Neuronal stem cell (in vitro differentiated cells): ENCODE measurements at regions not wholly inside any gene's neighbourhood (a gene's known extent, or its start where the extent isn't known, plus 50 kb on each side); places are given as distances from the start of the nearest gene placed in this dataset.
A peak's percentile ranks its signal among the peaks of the same experiment; 100 is the strongest.
"Not testable (repeated sequence)": the region's sequence is repeated elsewhere in the genome, so short reads cannot be mapped to it uniquely, and the experiment has no call there.

Source experiments
- DNase-seq: peaks from one replicate; pipeline ENCODE4 v3.0.0-alpha.2; 2013; ENCODE audit warnings: low spot score
- H2AFZ ChIP-seq: one replicate; pipeline ENCODE4 v1.6.1; 2013; ENCODE audit warnings: mild to moderate bottlenecking, low read length, inconsistent platforms
- H2AK5ac ChIP-seq: 2 replicates; pipeline ENCODE4 v1.6.1; 2013; ENCODE audit warnings: low read depth, mild to moderate bottlenecking, inconsistent platforms, low read length, moderate library complexity, mixed read lengths
- H2BK120ac ChIP-seq: 2 replicates; pipeline ENCODE4 v1.6.1; 2013; ENCODE audit warnings: low read depth, mild to moderate bottlenecking, inconsistent platforms, low read length, moderate library complexity, mixed read lengths
- H2BK12ac ChIP-seq: one replicate; pipeline ENCODE4 v1.6.1; 2013; ENCODE audit warnings: low read length, inconsistent platforms
- H2BK15ac ChIP-seq: 2 replicates; pipeline ENCODE4 v1.6.1; 2013; ENCODE audit warnings: mild to moderate bottlenecking, low read length, inconsistent platforms, mixed read lengths
- H2BK5ac ChIP-seq: one replicate; pipeline ENCODE4 v1.6.1; 2013; ENCODE audit warnings: inconsistent platforms, mild to moderate bottlenecking, low read length, moderate library complexity
- H3K14ac ChIP-seq: one replicate; pipeline ENCODE4 v1.6.1; 2013; ENCODE audit warnings: low read length, inconsistent platforms
- H3K18ac ChIP-seq: 2 replicates; pipeline ENCODE4 v1.6.1; 2013; ENCODE audit warnings: low read length, inconsistent platforms
- H3K23ac ChIP-seq: 2 replicates; pipeline ENCODE4 v1.6.1; 2013; ENCODE audit warnings: low read depth, mild to moderate bottlenecking, mixed read lengths, low read length, inconsistent platforms; ENCODE audit not compliant: poor library complexity
- H3K27ac ChIP-seq: replicated peaks from 3 replicates; pipeline ENCODE4 v1.5.1; 2013; ENCODE audit warnings: low read length, inconsistent platforms
- H3K27me3 ChIP-seq, 3 experiments: 2 replicates each; pipeline ENCODE4 v1.6.1; 2013; ENCODE audit warnings: low read length in 3 of 3, mild to moderate bottlenecking in 2 of 3, inconsistent platforms in 1 of 3, low read depth in 1 of 3, mixed read lengths in 1 of 3, moderate library complexity in 1 of 3; ENCODE audit not compliant: control insufficient read depth in 3 of 3, insufficient read depth in 3 of 3
- H3K36me3 ChIP-seq, 2 donors: replicated peaks in 1 of 2; 2 replicates each; pipeline ENCODE4 v1.6.1; 2013; ENCODE audit warnings: low read length in 2 of 2; ENCODE audit not compliant: control insufficient read depth in 2 of 2, insufficient read depth in 2 of 2
- H3K4ac ChIP-seq: 2 replicates; pipeline ENCODE4 v1.6.1; 2013; ENCODE audit warnings: inconsistent platforms, mild to moderate bottlenecking, low read length, moderate library complexity
- H3K4me1 ChIP-seq, 2 donors: 1 replicate in 1 of 2; 2 replicates in 1 of 2; pipeline ENCODE4 v1.6.1; 2013; ENCODE audit warnings: low read length in 2 of 2, low read depth in 1 of 2; ENCODE audit not compliant: control insufficient read depth in 2 of 2, insufficient read depth in 1 of 2
- H3K4me2 ChIP-seq: one replicate; pipeline ENCODE4 v1.6.1; 2013; ENCODE audit warnings: mild to moderate bottlenecking, low read length, inconsistent platforms; ENCODE audit not compliant: insufficient read depth, poor library complexity, severe bottlenecking
- H3K4me3 ChIP-seq, 2 donors: 2 replicates each; pipeline ENCODE4 v1.5.1; 2013; ENCODE audit warnings: low read length in 2 of 2, mild to moderate bottlenecking in 2 of 2, inconsistent platforms in 1 of 2, moderate library complexity in 1 of 2
- H3K79me1 ChIP-seq: one replicate; pipeline ENCODE4 v1.6.1; 2013; ENCODE audit warnings: low read depth, mild to moderate bottlenecking, inconsistent platforms, low read length, moderate library complexity
- H3K9ac ChIP-seq: one replicate; pipeline ENCODE4 v1.6.1; 2013; ENCODE audit warnings: mild to moderate bottlenecking, low read depth, low read length, inconsistent platforms; ENCODE audit not compliant: poor library complexity
- H3K9me3 ChIP-seq, 2 donors: replicated peaks in 1 of 2; 2 replicates each; pipeline versions ENCODE3 to v1.6.1; 2013; ENCODE audit warnings: low read length in 2 of 2, mild to moderate bottlenecking in 2 of 2, inconsistent platforms in 1 of 2, low read depth in 1 of 2, mixed read lengths in 1 of 2, moderate library complexity in 1 of 2; ENCODE audit not compliant: control insufficient read depth in 2 of 2, insufficient read depth in 1 of 2
- H4K8ac ChIP-seq: one replicate; pipeline ENCODE4 v1.6.1; 2013; ENCODE audit warnings: low read depth, mild to moderate bottlenecking, inconsistent platforms, low read length, moderate library complexity
- H4K91ac ChIP-seq: one replicate; pipeline ENCODE4 v1.6.1; 2013; ENCODE audit warnings: low read length, low read depth, mild to moderate bottlenecking, inconsistent platforms; ENCODE audit not compliant: poor library complexity
- WGBS, 2 donors: extraction: QIAGEN DNeasy Blood & Tissue Kit; methylation state at CpG; one replicate each; pipeline ENCODE4 v1.1.7; 2013; ENCODE audit warnings: missing lambda C conversion rate in 2 of 2, mixed read lengths in 1 of 2; ENCODE audit not compliant: insufficient read length in 2 of 2, insufficient replicate concordance in 1 of 2; ENCODE audit errors: extremely low coverage in 2 of 2; 5-methylcytosine and 5-hydroxymethylcytosine counted together

- no peak overlapping the region for H2BK15ac ChIP-seq
- H3K27ac ChIP-seq: no peak overlapping the region
- H3K27me3 ChIP-seq: no peaks in the 10 kb centered on the region
- H2AFZ ChIP-seq: peak overlapping the region; percentile 87
- no peak overlapping the region for H2BK5ac ChIP-seq
- H3K4ac ChIP-seq: no peak overlapping the region
- H3K36me3 ChIP-seq: no peaks in the 10 kb centered on the region
- no peaks in the 10 kb centered on the region for H3K9me3 ChIP-seq
- H3K14ac ChIP-seq: no peak overlapping the region
- H3K4me3 ChIP-seq: no peak overlapping the region
- H2BK12ac ChIP-seq: no peak overlapping the region
- no peaks in the 10 kb centered on the region for H3K79me1 ChIP-seq
- no peak overlapping the region for H2BK120ac ChIP-seq
- H3K23ac ChIP-seq: no peak overlapping the region
- H3K4me2 ChIP-seq: no peak overlapping the region
- H2AK5ac ChIP-seq: no peak overlapping the region
- H4K91ac ChIP-seq: no peak overlapping the region
- DNase-seq: no peak
- peaks cover 4 to 6% of the 10 kb centered on the region in 2 donors for H3K4me1 ChIP-seq
- H3K18ac ChIP-seq: no peak overlapping the region
- H4K8ac ChIP-seq: no peak overlapping the region
- no CpG with 5 or more reads among the region's 6 CpGs for WGBS, 2 donors
- no peak overlapping the region for H3K9ac ChIP-seq
Measured at GRCh38 chr4:23945451-23946017, 55.7 kb upstream of the PPARGC1A start.

GRCh38 chr4:23944556-23944955 is 54.7 kb upstream of the PPARGC1A start:
- not testable (repeated sequence) for H4K91ac ChIP-seq, H3K9me3 ChIP-seq, H3K27me3 ChIP-seq, DNase-seq, H2BK120ac ChIP-seq, H3K14ac ChIP-seq, H2BK12ac ChIP-seq, H3K9ac ChIP-seq, H2BK5ac ChIP-seq, H3K4me3 ChIP-seq, H3K4me1 ChIP-seq, H2AFZ ChIP-seq, H3K79me1 ChIP-seq, H4K8ac ChIP-seq, H2BK15ac ChIP-seq, H3K27ac ChIP-seq, H2AK5ac ChIP-seq, H3K4ac ChIP-seq, H3K18ac ChIP-seq, H3K23ac ChIP-seq, H3K4me2 ChIP-seq, H3K36me3 ChIP-seq
- WGBS, 2 donors: no CpG with 5 or more reads among the region's 3 CpGs

GRCh38 chr4:23943478-23943877 is 53.6 kb upstream of the PPARGC1A start:
- no peak overlapping the region for H2BK120ac ChIP-seq
- no CpG with 5 or more reads among the region's 2 CpGs for WGBS, 2 donors

GRCh38 chr4:23942471-23942870 is 52.6 kb upstream of the PPARGC1A start:
- Histone ChIP-seq H3K4me1 (peaks cover 4 to 6% of the 10 kb centered on the region in 2 donors), H3K4me2 (no peak overlapping the region), H3K14ac (no peak overlapping the region), H2BK5ac (no peak overlapping the region), H3K18ac (no peak overlapping the region), H3K9ac (no peak overlapping the region), H4K8ac (no peak overlapping the region), H3K79me1 (no peaks in the 10 kb centered on the region), H4K91ac (no peak overlapping the region), H3K23ac (no peak overlapping the region), H2BK120ac (no peak overlapping the region), H2BK15ac (no peak overlapping the region), H3K9me3 (no peaks in the 10 kb centered on the region), H2AFZ (no peak overlapping the region), H2BK12ac (no peak overlapping the region), H3K4me3 (no peak overlapping the region), H3K36me3 (no peaks in the 10 kb centered on the region), H3K27me3 (no peaks in the 10 kb centered on the region), H3K4ac (no peak overlapping the region), H3K27ac (no peak overlapping the region), H2AK5ac (no peak overlapping the region)
- no CpG with 5 or more reads among the region's 1 CpG for WGBS, 2 donors
- no peak for DNase-seq

More at GRCh38 chr4:23943478-23943877, 53.6 kb upstream of the PPARGC1A start:
- no peak overlapping the region for H4K8ac ChIP-seq
- no peak overlapping the region for H3K23ac ChIP-seq
- H3K36me3 ChIP-seq: no peaks in the 10 kb centered on the region
- no peak overlapping the region for H3K27ac ChIP-seq
- H2AK5ac ChIP-seq: no peak overlapping the region
- DNase-seq: no peak
- H2BK15ac ChIP-seq: no peak overlapping the region
- no peak overlapping the region for H3K9ac ChIP-seq
- no peak overlapping the region for H3K18ac ChIP-seq
- H2BK12ac ChIP-seq: no peak overlapping the region
- no peak overlapping the region for H3K4me2 ChIP-seq
- no peak overlapping the region for H2AFZ ChIP-seq
- no peak overlapping the region for H4K91ac ChIP-seq
- no peaks in the 10 kb centered on the region for H3K9me3 ChIP-seq
- no peaks in the 10 kb centered on the region for H3K79me1 ChIP-seq
- no peak overlapping the region for H3K14ac ChIP-seq
- H3K4me1 ChIP-seq: peaks cover 4 to 6% of the 10 kb centered on the region in 2 donors
- no peak overlapping the region for H3K4me3 ChIP-seq
- no peak overlapping the region for H3K4ac ChIP-seq
- H2BK5ac ChIP-seq: no peak overlapping the region
- no peaks in the 10 kb centered on the region for H3K27me3 ChIP-seq
